Inflammatory macrophage treated with lipopolysaccharide for 1 hour (primary cell): ENCODE measurements at regions not wholly inside any gene's neighbourhood (a gene's known extent, or its start where the extent isn't known, plus 50 kb on each side); places are given as distances from the start of the nearest gene placed in this dataset.
"Not testable (repeated sequence)": the region's sequence is repeated elsewhere in the genome, so short reads cannot be mapped to it uniquely, and the experiment has no call there.

Experiments
- DNase-seq, 2 donors: peaks; one replicate each; pipeline ENCODE4 v3.0.0-alpha.2; 2020 to 2022

DNA sequence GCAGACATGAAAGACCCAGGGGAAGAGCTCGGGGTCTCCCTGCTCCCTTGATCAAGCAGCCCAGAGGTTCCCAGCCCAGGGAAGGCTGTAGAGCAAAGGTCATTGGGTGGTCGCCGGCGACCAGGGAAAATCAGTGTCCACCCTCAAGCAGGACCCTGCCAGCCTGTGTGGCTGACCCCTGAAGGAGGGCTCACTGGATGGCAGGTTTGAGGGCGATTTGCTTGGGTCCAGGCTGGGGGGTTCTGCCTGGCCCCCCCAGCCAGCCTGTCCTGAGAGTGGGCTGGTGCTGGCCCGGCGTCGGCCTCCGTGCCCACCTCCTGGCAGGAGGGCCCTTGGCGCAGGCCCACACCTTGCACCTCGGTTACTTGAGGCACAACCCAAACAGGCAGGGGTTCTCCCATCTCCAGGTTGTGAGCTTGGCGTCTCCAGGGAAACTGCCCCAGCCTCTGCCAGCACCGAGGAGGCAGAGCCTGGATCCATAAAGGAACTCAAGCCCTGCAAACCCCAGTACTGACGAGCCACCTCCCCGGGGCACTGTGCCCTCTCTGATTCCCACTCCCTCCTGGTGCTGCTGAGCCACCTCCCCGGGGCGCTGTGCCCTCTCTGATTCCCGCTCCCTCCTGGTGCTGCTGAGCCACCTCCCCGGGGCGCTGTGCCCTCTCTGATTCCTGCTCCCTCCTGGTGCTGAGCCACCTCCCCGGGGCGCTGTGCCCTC, 329.0 kb upstream of the SFSWAP start:
- no peak for DNase-seq

DNA sequence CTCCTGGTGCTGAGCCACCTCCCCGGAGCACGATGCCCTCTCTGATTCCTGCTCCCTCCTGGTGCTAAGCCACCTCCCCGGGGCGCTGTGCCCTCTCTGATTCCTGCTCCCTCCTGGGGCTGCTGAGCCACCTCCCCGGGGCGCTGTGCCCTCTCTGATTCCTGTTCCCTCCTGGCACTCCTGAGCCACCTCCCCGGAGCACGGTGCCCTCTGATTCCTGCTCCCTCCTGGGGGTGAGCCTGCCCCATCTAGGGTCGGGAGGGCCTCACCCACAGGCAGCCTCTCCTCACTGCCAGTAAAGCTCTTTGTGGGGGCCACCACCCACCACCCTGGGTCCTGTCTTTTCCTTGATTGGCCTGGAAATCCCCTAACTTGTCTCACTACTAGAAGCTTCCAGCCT, 327.6 kb upstream of the SFSWAP start:
- DNase-seq = no peak

DNA sequence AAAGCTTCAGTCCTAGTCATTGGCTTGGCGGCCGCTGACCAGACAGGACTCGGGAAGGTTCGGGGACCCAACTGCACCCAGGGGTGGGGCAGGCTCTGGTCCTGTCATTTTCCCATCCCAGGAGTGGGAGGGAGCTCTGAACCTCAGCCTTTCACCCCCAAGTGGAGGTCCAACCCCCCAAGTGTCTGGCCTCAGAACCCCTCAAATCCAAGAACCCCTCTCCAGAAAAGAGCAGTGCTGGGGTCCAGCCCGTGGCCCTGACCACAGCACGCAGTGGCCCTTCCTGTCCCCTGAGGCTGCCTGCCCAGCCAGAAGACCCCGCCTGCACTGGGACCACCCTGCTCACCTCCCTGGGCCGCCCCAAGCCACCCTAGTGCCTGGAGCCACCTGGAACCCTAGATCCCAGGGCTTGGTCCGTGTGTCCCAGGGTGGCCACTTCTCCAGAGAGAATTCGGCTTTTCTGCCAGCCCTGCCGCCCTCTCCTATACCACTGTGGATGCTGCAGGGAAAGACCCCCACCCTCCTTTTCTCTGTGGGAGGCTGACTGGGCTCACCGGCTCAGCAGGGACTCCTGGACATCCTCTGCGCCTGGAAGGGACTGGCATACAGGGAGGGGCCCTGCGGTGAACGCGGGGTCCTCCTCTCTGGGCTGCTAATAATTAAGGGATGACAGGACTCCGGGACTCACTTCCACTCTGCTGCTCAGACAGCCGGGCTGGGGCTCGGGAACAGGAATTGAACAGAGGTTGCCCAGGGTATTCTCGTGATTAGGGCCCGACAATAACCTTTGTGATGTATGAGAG, 326.9 kb upstream of the SFSWAP start:
- DNase-seq = no peak

DNA sequence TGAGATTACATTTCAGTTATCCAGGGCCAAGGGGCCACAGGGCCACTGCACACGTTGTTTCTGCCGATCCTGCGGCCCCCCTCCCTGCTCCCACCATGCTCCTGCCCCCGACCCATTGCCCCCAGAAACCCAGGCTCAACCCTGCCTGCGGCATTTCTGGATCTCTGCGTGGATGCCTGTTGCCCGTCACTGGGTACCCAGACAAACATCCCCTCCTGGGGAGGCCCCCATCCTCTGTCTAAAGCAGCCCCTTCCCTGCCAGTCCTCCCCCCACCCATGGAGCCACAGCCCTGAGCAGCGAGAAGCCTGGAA, 326.4 kb upstream of the SFSWAP start:
- DNase-seq = no peak

DNA sequence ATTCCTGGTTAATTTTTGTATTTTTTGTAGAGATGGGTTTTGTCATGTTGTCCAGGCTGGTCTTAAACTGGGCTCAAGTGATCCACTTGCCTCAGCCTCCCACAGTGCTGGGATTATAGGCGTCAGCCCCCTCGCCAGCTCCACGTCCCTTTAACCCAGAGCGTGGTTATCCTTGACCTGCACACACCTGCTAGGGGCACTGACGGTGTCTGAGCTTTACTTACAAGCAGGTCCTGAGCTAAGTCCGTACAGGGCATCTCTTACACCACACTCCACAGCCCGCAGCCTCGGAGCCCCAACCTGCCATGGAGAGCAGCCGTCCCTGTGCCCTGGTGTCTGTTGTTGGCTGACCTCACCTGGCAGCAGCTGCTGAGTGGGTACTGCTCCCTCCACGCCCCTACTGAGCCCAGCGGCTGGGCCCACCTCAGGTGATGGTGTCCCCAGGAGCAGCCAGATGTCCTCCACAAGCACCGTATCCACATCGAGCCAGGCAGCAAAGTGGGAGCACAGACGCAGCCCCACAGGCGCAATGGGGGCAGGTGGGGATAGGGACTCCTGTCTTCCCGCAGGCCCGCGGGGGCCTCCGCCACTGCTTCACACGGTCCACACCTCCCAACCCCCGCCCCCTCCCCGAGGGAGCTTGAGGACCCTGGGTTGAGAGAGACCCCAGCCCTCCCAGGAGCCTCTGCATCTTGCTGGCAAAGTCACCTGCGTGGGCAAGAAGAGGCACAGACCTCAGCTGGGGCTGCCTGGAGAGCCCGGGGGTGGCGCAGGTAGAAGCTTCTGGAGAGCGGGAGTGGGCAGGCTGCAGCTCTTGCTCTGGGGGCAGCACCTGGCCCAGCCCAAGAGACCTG, 325.4 kb upstream of the SFSWAP start:
- DNase-seq = no peak

DNA sequence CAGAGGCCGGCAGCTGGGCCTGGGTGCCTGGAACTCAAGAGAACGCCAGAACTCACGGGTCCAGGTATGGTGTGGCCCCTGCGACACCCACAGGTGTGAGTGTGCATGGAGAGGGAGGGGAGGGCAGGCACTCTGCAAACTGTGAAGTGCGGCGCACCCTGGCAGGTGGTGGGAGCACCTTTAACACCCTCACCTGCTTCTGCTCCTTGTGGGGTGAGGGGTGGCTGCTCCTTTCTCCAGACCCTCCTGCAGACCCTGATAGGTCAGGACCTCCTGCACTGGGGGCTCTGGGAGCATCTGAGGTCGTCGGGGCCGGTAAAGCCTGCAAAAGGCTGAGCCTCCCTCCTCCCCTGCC, 324.7 kb upstream of the SFSWAP start:
- no peak for DNase-seq

DNA sequence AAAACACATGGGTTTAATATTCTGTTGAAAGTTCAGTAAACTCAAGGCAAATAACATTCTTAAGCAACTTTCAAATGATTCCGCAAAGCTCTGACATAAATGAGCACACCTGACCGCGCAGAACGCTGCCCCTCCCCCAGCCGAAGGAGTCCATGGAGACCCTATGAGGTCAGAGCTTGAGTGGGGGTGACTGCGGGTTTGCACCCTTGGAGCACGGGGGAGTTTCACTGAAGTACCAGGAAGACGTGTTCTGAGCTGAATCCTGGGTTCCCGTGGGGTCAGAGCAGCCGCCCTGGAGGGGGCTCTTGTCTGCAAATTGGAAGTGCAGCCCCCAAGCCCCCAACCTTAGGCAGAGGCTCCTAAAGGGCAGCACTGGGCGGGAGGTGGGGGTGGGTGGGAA, 324.1 kb upstream of the SFSWAP start:
- DNase-seq = no peak

DNA sequence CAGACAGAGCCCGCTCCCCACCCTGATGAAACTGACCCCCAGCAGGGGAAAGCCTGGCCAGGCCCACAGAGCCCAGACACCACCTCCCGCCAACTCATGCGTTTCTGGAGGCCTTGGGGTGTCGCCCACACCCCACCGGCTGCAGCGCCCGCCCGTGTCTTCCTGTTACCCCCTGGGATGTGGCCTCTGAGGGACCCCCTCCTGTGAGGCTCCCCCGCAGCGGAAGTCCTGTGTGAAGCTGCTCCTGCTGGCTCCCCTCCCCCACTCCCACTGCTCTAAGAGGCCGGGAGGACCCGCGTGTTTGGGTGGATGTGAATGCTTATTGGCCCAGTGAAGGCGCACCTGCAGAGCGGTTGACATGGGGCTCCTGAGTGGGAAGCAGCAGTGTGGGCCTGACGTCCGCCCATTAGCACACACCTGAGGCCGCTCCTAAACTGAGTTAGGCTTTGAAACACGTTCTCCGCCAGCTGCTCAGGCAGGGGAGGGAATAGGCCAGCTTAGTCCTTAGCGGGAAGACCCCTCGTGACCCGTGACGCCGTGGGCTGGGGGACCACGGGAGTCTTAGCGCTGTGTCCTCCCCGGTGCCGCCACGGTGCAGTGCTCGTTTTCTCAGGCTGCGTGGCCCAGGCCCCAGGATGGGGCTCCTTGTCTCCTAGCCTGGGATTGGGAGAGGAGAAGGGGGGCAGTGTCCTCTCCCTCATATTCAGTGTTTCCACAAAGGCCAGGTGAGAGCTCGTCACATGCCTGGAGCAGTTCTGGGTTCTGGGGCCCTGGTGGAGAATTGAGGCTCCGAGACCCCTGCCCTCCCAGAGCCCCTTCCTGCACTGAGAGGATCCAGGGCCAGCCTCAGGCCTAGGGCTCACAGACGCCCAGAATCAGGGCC, 323.4 kb upstream of the SFSWAP start:
- DNase-seq = no peak

DNA sequence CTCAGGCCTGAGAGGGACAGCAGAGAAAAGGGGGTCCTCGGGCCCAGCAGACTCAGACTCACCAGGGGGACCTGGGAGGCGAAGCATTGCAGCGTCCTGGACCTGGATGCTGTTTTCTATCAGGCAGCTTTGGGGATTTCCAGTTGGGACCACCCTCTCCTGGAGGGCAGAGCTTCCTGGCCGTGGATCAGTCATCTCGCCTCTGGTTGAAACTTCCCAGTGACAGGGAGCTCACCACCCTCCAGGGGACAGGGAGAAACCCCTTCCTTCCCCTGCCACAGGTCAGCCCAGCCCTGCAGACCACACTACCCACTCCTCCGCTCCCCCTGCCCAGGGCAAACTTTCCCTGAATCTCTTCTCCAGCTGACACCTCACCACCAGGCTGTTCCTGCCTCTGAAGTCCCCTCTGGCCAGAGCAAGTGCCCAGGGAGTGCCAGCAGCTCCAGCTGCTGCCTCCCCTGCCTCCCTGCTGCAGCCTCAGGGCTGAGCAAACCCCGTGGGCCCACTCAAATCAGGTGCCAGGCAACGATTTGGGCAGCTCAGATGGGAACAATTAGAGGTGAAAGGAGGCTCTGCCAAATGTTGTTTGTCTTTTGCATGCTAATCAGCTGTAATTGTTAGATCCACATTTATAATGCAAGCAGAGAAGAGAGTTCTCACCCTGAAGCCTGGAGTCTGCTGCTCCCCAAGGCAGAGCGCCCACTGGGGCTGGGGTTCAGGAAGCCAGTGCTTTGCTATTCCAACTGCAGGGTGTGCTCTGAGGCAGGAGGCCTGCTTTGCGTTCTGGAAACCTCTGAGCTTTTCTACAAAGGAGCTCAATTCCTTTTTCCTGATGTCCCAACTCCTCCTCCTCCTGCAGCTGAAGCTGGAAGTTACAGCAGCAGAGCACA, 322.5 kb upstream of the SFSWAP start:
- DNase-seq = not testable (repeated sequence)

DNA sequence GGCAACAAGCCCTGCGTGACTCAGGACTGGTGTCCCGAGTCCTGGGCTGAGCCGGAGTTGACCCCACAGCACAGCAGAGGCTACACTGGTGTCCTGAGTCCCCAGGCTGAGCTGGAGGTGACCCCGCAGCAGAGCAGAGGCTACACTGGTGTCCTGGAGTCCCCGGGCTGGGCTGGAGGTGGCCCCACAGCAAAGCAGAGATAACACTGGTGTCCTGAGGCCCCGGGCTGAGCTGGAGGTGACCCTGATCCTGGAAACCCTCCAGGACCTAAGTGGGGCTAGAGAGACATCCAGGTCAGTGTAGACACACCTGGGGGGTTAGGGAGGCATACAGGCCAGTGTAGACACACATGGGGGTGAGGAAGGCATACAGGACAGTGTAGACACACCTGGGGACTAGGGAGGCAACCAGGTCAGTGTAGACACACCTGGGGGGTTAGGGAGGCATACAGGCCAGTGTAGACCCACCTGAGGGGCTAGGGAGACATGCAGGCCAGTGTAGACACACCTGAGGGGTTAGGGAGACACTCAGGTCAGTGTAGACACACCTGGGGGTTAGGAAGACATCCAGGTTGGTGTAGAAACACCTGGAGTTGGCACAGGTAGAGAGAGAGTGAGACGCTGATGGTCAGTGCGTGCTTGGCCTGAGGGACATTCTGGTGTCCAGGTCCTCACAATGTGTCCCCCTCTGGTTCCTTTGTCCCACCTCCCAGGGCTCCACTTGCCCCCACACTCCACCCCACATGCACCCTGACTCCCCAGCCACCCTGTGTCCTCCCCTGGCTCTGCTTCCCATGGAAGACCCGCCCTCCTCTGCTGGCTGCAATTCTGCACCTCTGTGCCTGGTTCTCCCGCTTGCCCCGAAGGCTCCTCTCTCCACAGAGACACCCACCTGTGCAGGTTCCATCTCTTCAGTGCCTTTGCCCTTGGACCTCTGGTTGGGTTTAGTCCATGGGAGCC, 321.6 kb upstream of the SFSWAP start:
- DNase-seq = no peak

DNA sequence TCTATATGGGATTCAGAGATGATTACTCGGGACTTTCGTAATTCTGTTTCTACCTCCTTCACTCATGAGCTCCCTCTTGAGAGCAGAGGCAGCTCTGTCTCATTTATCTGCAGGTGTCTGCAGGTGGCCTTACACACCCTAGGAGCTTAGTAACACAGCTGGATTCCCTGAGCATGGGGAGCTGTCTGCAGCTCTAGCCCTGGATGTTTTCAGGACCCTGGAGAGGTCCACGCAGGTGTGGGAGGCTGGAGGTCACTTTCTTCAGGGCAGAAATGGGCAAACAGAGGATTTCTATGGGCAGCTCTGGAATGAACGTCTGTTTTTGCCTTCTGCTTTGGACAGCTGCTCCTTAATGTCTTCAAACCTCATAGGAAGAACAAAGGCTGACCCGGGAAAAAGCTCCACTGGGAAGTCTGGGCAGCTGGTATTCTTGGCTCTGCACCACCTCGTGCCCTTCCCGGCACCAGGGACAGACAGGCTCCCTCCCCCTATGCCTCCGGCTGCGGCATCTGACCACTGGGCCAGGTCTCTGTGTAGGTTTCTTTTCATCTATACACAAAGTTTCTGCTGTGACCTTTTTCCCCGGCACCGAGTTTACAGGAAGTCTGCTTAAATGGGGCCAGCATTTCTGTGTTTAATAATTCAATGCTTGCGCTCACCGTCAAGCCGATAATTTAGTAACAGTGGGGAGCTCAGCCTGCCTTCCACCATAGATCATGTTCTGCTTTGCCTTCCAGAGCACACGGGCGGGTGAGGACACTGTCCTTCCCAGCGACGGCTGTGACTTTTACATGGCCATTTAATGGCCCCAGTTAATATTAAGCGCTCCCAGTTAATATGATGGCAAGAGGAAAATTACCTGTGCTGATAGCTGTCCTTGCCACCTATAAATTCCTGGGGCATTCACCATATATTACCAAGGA, 320.2 kb upstream of the SFSWAP start:
- DNase-seq = no peak

DNA sequence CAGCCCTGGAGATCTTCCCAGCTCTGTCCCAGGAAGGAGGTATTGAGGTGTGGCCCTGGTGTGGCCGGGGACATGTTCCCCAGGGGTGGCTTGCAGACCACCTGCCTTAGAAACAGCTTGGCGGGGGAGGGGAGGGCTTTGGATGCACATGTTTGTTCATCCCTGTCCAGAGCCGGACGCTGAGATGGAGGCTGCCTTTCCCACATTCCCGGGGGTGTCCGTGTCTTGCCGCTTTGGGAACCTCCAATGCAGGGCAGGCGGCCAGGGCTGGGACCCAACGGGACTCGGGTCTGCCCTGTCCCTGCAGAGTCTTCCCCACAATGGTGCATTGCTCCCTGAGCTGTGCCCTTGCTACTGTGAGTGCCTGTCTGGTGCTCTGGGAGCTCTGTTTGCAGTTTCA, 319.5 kb upstream of the SFSWAP start:
- DNase-seq = no peak

DNA sequence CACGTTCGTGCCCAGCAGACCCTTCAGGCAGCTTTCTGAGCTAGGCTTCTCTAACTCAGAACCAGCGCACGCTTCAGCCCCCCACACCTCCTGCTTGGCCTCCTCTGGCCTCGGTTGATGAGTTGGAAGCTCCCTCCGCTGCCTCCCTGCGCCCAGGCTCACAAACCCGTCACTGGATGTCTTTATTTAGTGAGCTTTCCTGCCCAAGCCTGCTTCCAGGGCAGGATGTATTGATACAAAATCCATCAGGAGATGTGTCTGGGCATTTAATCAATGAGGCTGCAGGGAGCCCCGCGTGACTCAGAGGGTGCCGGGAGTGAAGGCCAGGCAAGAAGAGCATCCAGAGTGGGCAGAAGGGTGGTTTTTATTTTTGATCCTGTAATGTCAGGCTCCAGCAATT, 316.1 kb upstream of the SFSWAP start:
- DNase-seq = not testable (repeated sequence)

DNA sequence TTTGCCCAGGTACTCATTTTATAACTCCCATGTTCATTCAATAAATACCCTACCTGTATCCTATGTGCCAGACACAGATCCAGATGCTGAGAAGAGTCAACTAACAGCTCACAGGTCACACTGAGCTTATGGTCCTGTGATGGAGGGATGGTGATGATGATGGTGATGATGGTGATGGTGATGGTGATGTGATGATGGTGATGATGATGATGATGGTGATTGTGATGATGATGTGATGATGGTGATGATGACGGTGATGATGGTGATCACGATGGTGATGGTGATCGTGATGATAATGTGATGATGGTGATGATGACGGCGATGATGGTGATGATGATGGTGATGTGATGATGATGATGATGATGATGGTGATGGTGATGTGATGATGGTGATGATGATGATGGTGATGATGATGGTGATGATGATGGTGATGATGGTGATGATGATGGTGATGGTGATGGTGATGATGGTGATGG, 315.6 kb upstream of the SFSWAP start:
- DNase-seq = not testable (repeated sequence)

DNA sequence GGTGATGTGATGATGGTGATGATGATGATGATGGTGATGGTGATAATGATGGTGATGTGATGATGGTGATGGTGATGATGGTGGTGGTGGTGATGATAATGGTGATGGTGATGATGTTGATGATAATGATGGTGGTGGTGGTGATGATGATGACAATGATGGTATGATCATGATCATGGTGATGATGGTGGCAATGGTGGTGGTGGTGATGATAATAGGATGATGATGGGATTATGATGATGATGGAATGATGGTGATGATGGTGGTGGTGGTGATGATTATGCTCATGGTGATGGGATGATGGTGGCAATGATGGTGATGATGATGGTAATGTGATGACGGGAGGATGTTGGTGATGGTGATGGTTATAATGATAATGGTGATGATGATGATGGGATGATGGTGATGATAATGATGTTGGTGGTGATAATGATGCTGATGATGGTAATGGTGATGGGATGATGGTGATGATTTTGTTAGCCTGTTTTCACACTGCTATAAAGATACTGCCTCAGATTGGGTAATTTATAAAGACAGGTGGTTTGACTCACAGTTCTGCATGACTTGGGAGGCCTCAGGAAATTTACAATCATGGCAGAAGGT, 314.8 kb upstream of the SFSWAP start:
- DNase-seq = no peak

DNA sequence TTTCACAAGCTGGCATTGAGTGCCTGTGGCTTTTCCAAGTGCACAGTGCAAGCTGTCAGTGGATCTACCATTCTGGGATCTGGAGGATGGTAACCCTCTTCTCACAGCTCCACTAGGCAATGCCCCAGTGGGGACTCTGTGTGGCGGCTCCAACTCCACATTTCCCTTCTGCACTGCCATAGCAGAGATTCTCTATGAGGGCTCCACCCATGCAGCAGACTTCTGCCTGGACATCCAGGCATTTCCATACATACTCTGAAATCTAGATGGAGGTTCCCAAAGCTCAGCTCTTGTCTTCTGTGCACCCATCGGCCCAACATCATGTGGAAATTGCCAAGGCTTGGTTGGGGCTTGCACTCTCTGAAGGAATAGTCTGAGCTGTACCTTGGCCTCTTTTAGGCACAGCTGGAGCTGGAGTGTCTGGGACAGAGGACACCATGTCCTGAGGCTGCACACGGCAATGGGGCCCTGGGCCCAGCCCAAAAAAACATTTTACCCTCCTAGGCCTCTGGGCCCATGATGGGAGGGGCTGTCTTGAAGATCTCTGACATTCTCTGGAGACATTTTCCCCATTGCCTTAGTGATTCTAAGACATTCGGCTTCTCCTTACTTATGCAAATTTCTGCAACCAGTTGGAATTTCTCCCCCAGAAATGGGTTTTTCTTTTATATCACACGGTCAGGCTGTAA, 313.3 kb upstream of the SFSWAP start:
- no peak for DNase-seq

DNA sequence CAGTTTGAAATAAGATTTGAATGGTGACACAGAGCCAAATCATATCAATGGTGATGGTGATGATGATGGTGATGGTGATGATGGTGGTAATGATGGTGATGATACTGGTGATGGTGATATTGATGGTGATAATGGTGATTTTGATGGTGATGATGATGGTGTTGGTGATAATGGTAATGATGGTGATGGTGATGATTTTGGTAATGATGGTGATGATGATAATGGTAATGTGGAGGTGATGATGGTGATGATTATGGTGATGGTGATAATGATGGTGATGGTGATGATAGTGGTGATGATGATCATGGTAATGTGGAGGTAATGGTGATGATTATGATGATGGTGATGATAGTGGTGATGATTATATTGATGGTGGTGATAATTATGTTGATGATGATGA, 311.9 kb upstream of the SFSWAP start:
- no peak for DNase-seq

DNA sequence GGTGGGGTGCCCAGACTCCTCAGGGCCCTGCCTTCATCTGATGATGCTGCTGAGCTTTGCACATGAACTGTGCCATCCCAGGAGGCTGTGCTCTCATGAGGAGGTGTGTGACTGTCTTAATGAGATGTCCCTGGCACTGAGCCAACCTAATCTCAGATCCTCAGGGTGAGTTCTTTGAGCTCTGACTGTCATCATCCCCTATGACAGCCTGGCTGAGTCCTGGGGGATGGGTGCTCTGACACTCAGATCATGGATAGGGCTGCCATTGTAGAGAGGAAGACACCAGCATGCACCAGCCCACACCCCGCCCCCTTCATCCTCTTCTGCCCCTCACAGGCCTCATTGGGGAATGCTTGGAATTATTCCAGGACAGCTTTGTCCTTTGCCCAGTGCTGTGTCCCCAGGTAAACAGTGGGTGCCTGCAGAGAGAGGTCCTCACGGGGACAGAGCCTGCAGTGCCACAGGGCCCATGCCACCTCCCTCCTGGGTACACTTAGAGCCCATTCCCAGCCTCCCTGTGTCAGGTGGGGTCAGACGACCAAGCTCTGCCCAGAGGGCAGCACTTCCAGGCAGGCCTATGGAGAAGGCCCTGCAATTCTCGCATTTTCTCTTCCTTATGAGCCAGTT, 310.1 kb upstream of the SFSWAP start:
- DNase-seq = not testable (repeated sequence)
